A204.1 (cell line): ENCODE measurements at regions not wholly inside any gene's neighbourhood (a gene's known extent, or its start where the extent isn't known, plus 50 kb on each side); places are given as distances from the start of the nearest gene placed in this dataset.

ENCODE experiments used
- FAIRE-seq: peaks from 2 replicates; lab custom pipeline; 2012; peaks lifted over from hg19 to GRCh38; lab: Jason Lieb, UNC

DNA sequence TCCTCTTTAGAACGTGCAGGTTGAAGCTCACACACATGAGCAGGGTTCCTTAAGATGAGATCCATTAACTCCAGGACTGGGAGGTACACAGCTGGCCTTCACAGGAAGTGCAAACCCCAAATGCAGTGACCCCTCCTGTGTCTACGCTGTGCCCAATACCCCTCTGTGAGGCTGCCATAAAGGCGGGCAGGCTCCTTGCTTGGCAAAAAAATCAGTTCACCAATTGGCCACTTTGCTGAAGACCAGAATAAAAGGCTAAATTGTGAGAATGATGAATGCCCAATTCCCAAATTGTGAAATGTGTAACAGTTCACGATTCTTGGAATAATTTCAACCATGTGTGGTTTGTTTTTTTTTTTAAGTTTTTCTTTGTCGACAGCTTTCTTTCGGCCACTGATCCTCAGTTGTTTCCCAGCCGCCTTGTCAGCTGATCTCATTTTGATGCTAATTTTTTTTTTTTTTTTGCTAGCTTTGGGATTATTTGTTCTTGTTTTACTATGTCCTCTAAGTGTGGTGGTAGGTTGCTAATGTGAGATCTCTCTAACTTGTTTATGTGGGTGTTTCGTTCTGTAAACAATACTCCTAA, 101.9 kb upstream of the PRSS58 start:
- FAIRE-seq = no peak

DNA sequence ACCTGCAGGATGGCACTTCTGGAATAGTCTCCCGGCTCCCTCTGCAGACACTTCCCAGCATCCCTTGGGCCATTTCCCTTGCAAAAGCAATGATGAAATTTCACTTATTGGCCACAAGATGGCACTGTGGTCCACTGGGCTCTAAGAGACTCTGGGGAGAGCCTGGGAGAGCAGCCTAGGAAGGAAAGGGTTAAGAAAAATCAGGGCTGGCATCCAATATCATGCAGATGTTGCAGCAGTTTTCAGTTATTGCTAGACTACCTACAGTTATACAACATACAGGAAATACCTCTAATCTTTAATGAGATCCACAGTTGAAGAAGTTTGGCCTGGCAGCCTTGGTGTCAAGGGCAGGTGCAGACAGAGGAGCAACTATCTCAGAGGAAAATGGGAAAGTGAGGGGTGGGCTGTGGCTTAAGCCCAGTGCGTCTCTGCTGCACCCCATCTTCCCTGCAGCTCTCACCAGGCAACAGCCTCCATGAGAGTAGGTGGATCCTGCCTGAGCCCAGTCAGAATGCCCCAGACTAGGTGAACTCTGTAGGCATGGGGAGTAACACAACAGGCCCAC, 100.2 kb upstream of the PRSS58 start:
- FAIRE-seq = no peak

DNA sequence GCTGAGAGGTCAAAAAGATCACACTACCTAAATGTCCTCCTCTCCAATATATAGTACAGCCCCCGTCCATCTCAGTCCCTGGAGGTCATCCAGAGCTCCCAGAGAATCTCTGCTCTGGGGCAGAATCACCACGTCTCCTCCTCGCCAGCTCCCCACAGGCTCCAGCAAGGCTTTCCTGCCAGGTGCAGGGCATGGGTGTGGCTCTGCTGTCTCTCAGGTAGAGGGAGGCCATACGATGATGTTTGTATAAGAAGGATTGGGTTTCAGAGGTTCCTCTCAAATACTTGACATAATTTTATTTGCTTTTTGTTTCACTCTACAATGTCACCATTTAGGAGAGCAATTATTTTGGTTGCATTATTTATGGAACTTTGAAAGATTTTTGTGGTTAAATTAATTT, 98.3 kb upstream of the PRSS58 start:
- no peak for FAIRE-seq

DNA sequence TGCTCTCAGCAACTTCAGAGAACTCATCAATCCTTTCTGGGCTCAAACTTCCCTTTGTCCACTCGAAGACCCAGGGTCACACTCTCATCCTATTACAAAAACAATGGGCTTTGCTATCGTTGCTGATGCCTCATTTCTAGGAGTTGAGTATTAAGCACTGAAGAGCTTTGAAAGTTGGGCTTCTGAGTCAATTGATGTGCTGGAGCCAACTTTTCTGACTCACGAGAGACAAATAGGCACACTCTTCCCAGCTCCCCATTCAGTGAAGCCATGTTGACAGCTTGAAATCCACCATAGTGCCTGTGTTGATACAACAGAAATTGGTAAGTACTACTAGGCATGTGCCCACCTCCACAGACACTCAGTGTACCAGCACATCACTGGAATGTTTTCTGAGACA, 97.5 kb upstream of the PRSS58 start:
- FAIRE-seq = no peak

DNA sequence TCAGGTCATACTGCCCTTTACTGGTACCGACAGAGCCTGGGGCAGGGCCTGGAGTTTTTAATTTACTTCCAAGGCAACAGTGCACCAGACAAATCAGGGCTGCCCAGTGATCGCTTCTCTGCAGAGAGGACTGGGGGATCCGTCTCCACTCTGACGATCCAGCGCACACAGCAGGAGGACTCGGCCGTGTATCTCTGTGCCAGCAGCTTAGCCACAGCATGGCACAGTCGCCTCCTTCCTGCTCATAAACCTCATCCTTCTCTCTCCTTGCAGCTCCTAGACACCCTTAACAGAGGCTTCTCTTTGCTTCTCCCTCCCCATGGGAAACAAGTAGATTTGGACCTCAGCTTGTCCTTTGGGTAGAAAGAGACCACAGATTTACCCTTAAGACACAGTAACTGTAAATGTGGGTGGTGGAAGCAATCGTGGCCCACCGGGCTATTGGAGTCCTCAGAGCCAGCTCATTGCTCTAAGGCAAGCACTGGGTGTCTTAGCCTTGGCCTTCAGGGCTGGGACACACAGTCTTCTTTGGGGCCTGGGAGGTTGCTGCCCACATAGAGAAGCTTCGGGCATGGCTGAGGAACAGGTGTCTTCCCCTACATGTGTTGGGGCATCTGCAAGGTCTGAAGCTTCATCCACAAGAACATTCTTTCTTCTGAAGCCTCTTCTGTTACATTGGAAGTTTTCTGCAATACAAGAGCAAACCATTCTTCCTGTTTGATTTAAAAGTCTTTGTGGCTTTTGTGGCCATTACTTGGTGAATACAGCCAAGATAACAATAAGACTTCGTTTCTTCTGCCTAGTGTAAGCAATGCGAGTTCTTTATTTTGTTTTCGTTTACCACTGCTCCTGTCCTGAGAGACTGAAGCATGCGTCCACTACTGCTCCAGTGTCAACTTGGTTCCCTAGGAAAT, 95.5 kb upstream of the PRSS58 start:
- no peak for FAIRE-seq

DNA sequence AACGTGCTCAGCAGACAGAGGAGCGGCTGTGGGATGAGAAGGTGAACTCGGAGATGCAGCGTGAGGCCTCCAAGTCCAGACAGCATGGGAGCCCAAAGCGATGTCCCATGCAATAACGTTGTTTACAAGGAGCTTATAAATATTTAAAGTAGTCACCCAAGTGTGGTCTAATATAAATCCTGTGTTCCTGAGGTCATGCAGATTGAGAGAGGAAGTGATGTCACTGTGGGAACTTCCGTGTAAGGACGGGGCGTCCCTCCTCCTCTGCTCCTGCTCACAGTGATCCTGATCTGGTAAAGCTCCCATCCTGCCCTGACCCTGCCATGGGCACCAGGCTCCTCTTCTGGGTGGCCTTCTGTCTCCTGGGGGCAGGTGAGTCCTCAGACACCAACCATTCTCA, 94.7 kb upstream of the PRSS58 start:
- no peak for FAIRE-seq

DNA sequence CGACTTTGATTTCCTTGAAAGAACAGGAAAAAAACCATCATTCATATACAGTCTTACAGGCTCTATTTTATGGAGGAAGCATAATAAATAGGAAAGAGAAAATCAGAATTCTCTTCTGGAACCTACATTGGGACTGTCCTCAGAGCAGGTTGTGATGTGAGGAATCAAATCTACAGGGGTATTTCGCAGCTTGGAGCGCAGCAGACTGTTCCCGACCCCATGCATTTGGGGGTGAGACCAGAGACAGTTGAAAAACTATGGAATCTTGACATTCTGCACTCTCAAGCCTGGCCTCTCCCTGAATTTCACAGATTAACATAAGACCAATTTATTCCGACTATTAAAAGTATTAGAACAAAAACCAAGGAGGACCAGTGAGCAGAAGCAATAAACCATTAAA, 93.3 kb upstream of the PRSS58 start:
- FAIRE-seq = no peak

DNA sequence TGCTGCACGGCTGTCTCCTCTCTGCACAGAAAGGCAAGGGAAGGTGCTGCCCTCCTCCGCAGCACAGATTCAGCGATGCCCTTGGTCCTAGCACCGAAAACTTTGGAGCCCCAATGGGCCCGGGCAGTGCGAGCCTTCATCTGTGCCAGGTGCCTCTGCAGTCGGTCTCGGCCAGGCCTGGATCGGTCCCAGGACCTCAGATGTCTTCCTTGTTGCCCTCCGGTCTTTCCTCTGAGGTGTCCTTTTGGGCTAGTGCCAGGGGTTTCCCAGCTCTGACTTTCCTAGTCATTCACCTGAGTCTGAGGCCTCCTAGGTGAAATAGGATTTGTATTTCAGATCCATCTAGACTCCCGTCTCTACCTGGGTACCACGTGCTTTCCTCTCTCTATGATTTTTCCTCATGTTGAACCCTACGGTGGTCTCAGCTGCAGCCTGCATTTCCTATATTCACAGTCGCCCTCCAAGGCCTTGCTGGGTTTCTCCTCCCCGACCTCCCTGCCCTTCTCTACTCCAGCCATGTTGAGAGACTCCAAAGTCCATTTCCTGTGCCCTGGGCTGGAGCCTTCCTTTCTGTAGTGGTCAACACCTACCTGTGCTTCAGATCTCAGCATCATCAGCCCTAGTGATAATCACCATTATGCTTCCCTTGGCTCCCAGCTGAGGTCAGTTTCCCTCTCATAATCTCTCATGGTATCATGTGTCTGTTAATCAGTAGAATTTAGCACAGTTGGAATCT, 92.0 kb upstream of the PRSS58 start:
- FAIRE-seq = no peak

DNA sequence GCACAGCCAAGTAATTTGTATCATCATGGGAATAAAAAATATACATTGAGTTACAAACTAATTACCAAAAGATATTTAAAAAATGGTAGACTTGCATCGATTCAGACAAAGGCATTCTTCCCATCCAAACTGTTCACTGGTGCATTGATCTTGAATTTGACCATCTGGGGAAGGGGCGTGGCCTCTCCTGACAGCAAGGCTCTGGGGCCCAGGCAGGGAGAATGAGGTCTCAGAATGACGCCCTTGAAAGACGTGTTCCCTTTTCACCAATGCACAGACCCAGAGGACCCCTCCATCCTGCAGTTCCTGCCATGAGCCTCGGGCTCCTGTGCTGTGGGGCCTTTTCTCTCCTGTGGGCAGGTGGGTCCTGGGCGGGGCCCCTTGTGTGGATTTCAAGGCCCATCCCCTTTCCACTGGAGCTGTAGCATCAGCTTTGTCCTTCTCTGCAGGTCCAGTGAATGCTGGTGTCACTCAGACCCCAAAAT, 91.1 kb upstream of the PRSS58 start:
- no peak for FAIRE-seq

DNA sequence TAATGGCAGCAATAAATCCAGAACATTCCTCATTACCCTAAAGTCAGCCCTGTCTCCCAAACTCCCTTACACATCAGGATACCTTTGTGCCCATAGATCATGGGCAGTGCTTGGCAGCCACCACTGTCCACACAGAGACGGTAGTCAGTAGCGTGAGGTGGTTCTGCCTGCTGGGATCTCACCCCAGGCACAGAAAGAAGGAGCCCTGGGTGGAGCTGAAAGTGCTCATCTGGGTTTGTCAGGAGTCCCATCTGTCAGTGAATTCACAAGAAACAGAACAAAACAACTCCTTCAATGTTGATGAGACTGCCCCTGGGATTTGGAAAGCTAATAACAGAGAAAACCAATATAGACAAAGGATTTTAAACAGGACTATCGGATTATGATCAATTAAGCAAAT, 90.2 kb upstream of the PRSS58 start:
- FAIRE-seq = no peak

DNA sequence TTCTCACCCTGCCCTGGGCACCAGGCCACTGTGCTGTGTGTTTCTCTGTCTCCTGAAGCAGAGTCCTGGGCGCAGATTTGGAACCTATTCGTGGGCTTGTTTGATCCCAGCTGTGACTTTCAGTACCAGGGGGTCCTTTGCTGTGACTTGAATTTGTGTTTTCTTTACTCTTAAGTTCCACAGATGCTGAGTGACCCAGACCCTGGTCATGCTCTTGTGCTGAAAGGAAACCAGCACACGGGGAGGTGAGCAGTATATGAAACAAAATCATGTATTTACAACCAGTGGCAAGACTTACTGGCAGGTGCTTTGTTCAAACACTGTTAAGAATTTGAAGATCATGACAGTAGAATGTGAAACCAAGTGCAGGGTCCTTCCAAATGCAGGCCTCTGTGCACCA, 89.2 kb upstream of the PRSS58 start:
- no peak for FAIRE-seq

DNA sequence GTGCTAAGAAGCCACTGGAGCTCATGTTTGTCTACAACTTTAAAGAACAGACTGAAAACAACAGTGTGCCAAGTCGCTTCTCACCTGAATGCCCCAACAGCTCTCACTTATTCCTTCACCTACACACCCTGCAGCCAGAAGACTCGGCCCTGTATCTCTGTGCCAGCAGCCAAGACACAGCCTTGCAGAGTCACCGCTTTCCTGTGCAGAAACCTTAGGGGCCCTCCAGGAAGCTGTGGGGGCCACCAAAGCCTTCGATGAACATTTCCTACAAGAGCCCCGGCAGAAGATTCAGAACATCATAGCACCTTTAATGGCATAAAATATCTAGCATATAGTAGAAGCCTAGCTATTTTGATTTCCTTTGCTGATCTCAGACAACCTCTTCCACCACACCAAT, 88.0 kb upstream of the PRSS58 start:
- no peak for FAIRE-seq

DNA sequence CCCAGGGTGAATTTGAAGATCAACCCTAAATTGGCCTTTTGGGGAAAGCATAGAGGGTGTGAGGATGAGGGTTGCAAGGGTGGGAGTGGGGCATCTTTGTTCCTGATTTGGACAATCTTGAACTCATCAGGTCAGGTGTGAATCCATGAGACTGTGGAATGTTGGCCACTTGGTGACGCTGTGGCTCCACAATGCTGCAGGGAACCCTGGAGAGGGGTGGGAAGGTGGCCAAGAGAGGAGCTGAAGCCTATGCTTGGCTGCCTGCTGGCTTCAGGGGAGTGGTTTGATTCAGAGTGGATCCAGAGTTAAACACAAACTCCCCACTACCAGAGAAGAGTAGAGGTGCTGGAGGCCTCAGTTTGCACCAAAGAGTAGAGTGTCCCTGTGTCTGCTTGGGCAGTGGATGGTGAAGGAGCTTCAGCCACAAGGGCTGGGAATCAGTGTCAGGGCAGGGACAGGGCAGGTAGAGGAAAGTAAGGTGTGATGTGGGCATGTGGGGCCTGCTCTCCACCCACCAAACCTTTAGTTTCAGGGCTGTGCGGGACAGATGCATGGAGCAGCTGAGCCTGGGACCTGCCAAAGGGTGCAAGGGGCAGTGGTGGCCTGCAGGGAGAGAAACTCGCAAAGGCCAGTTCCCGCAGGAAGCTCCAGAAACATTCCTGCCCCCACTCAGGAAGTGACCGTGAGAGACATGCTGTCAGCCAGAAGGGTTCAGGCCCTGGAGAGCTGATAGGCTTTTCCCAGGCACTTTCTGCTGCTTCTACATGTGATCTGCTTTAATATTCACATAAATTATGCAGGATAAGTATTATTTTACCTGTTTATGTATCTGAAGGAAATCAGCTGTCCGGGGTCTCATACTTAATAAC, 81.0 kb upstream of the PRSS58 start:
- no peak for FAIRE-seq

DNA sequence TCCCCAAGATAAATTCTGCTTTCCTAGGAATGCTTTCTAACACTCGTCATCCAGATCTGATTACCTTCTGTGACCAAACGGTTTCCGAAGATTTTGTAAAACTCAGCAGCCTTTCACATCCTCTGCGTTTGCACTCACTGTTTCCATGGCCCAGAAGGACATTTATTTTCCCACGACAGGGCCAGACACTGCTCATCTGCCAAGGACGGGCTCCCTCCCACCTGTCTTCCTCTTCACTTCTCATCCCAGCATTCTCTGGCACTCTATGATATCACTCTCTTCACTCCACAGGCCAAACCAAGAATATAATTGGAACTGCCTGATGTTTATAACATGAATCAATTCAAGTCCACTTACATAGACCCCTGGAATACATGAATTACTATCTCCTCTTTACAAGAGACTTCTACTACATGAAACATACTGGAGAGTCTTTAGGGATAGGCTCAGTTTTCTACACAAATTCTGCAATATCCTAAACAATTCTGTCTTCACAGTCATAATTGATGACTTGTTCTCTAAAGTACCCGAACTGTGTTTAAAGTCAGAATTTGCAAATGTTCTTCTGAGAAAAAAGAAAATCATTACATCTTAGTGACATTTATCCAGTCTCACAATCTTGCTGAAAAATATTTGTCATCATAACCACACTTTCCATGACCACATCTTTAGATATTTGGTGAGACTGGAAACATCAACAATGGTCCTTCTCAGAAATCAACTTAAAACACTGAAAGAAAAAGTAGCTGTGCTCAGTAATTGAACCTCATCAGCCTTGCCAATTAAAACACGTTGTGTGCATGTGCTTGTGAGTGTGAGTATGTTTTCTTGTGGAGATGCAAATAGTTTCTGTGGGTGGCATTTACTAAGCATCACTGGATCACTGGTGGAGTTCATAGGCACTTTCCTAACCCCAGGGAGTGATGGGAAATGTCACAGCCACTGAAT, 79.5 kb upstream of the PRSS58 start:
- no peak for FAIRE-seq

DNA sequence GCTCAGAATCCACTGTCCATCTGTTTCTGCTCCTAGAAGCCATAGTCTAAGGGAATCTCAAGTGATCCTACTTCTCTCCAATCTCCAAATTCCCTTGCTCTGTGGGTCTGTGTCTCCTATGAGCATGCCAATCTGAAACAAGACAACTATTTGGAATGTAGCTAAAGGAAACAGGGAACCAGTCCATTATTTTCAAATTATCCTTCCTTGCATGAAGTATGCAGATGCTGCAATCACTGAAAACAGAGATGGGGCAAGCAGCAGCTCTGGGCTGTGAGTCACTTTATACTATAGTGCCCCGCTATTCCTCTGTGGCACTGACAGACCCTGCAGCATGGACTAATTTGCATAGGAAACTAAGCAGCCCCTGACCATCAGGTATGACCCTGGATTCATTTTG, 76.9 kb upstream of the PRSS58 start:
- FAIRE-seq = no peak

DNA sequence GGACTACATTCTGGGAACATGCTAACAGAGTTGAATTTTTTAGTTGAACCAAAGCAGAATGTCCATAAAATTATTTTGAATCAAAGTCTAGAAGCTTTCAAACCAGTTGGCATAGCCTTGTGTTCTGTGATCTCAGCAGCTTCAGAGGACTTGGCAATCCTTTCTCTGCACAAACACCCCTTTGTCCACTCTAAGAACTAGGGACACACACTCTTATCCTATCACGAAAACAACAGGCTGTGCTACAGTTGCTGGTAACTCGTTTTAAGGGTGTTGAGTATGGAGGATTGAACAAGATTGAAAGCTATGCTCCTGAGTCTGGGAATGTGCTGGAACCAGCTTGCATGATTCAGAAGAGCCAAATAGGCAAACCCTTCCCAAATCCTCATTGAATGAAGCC, 76.4 kb upstream of the PRSS58 start:
- FAIRE-seq = no peak

DNA sequence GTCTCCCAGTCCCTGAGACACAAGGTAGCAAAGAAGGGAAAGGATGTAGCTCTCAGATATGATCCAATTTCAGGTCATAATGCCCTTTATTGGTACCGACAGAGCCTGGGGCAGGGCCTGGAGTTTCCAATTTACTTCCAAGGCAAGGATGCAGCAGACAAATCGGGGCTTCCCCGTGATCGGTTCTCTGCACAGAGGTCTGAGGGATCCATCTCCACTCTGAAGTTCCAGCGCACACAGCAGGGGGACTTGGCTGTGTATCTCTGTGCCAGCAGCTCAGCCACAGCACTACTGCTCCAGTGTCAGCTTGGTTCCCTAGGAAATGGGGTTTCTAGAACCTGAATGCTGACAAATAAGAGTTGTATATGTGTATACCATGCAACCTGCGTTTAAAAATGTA, 74.6 kb upstream of the PRSS58 start:
- no peak for FAIRE-seq

DNA sequence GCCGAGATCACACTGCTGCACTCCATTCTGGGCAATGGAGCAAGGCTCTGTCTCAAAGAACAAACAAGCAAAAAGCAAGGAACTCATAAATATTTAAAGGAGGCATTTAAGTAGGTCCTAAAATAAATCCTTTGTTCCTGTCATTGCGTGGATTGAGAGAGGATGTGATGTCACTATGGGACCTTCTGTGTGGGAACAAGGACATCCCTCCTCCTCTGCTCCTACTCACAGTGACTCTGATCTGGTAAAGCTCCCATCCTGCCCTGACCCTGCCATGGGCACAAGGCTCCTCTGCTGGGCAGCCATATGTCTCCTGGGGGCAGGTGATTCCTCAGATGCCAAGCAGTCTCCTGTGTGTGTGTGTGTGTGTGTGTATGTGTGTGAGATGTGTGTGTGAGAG, 74.1 kb upstream of the PRSS58 start:
- FAIRE-seq = no peak

DNA sequence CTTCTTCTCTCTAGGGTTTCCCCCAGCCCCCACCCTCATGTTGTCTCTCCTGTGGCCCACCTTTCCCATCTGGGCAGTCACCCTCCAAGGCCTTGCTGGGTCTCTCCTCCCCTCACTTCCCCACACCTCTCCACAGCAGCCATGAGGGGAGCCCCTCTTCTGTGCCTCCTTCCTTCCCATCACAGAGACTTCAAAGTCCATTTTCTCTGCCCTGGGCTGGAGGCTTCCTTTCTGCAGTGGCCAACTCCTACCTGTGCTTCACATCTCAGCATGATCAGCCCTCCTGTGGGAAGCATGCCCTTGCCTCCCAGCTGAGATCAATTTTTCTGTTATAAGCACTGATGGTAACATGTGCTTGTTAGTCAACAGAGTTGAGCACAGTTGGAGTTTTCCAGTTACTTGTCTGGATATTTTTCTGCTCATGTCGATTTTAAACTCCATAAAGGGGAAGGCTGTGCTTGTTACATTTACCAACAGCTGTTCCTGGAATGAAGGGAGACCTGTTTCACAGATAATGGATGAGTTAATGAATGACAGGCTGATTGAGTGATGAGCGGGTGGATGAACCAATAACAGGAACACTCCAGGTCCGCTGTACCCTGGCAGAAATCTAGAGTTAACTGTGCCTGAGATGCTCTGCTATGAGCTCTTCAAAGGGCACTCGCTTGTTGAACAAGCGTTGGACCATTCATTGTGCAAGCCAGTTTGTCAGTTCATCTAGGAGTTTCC, 71.4 kb upstream of the PRSS58 start:
- no peak for FAIRE-seq

DNA sequence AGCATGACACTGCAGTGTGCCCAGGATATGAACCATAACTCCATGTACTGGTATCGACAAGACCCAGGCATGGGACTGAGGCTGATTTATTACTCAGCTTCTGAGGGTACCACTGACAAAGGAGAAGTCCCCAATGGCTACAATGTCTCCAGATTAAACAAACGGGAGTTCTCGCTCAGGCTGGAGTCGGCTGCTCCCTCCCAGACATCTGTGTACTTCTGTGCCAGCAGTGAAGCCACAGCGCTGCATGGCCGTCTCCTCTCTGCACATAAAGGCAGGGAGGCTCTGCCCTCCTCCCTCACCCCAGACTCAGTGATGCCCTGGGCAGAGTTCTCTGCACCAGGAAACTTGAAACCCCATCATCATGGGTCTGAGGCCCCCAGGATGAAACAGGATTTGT, 70.7 kb upstream of the PRSS58 start:
- FAIRE-seq = no peak
